Transverse colon (tissue), 4 donors: ENCODE measurements at regions not wholly inside any gene's neighbourhood (a gene's known extent, or its start where the extent isn't known, plus 50 kb on each side); places are given as distances from the start of the nearest gene placed in this dataset.

ENCODE experiments used
- CTCF ChIP-seq, 5 experiments: fragments of 200-600 bp in 3 of 5; fragments of 450-650 bp in 2 of 5; sonication (generic) in 3 of 5; IDR thresholded peaks; 1 replicate in 2 of 5; 2 replicates in 3 of 5; pipeline ENCODE4 v1.5.1; 2016 to 2017; ENCODE audit warnings: antibody characterized with exemption in 5 of 5, inconsistent platforms in 3 of 5, mild to moderate bottlenecking in 2 of 5, moderate library complexity in 1 of 5
- POLR2AphosphoS5 ChIP-seq, 3 donors: sonication (generic); formaldehyde crosslinking; IDR thresholded peaks; one replicate each; pipeline ENCODE4 v1.6.1; 2016; ENCODE audit warnings: antibody characterized with exemption in 3 of 3

DNA sequence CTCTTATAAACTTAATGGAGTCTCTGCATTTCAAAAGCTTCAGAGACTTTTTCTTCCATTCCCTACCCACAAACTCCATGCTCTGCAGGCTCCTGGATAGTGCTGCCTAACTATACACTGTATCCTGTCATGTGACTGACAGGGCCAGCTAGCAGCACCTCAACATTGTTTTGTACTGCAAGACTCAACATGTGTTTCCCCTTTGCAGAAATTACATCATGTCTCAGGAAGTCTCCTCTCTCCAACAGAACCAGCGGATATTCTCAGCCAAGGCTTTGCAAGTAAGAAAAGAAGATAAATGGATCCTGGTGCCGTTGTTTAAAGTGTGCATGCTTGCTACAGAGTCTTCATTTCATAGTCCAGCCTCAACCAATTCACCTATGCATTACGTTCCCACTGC lies 164.0 kb upstream of the UBASH3B start:
- TF ChIP-seq CTCF (IDR thresholded peaks at IDR 0.05) (no peak), POLR2AphosphoS5 (IDR thresholded peaks at IDR 0.05) (no peak)
